Vagina (tissue), 2 donors: ENCODE measurements at regions not wholly inside any gene's neighbourhood (a gene's known extent, or its start where the extent isn't known, plus 50 kb on each side); places are given as distances from the start of the nearest gene placed in this dataset.
A peak's percentile ranks its signal among the peaks of the same experiment; 100 is the strongest.
"Not testable (repeated sequence)": the region's sequence is repeated elsewhere in the genome, so short reads cannot be mapped to it uniquely, and the experiment has no call there.

Experiments
- DNase-seq, 2 donors: peaks; one replicate each; pipeline ENCODE4 v3.0.0-alpha.2; 2017; ENCODE audit errors: extremely low spot score in 2 of 2
- H3K27ac ChIP-seq: fragments of 200-600 bp; sonication (generic); one replicate; pipeline ENCODE4 v1.5.1; 2019
- H3K27me3 ChIP-seq: fragments of 200-600 bp; sonication (generic); one replicate; pipeline ENCODE4 v1.5.1; 2019
- H3K36me3 ChIP-seq, 2 donors: fragments of 200-600 bp; sonication (generic); one replicate each; pipeline ENCODE4 v1.5.1; 2017 to 2019
- H3K4me1 ChIP-seq: fragments of 200-600 bp; sonication (generic); one replicate; pipeline ENCODE4 v1.5.1; 2019
- H3K4me3 ChIP-seq, 2 donors: fragments of 200-600 bp; sonication (generic); 1 replicate in 1 of 2; 2 replicates in 1 of 2; pipeline ENCODE4 v1.5.1; 2016 to 2019
- H3K9me3 ChIP-seq: fragments of 200-600 bp; sonication (generic); one replicate; pipeline ENCODE4 v1.5.1; 2019
- CTCF ChIP-seq, 3 experiments: fragments of 450-650 bp in 2 of 3; fragments of 200-600 bp in 1 of 3; sonication (generic) in 1 of 3; IDR thresholded peaks; one replicate each; pipeline ENCODE4 v1.5.1; 2017 to 2019; ENCODE audit warnings: antibody characterized with exemption in 3 of 3, mild to moderate bottlenecking in 2 of 3, moderate library complexity in 2 of 3
- POLR2A ChIP-seq, 2 donors: fragments of 450-650 bp; IDR thresholded peaks; one replicate each; pipeline ENCODE4 v1.6.1; 2017; ENCODE audit warnings: antibody characterized with exemption in 2 of 2, mild to moderate bottlenecking in 2 of 2, moderate library complexity in 2 of 2
- POLR2AphosphoS5 ChIP-seq, 2 donors: sonication (generic); formaldehyde crosslinking; IDR thresholded peaks; one replicate each; pipeline ENCODE4 v1.9.0; 2017; ENCODE audit warnings: antibody characterized with exemption in 2 of 2, mild to moderate bottlenecking in 2 of 2, low read depth in 1 of 2; ENCODE audit not compliant: insufficient read depth in 1 of 2
- intact Hi-C: fragments of 100-400 bp; cut with DNase I; formaldehyde crosslinking; loops from one replicate; pipeline ENCODE4 v1.15.1; 2023

GRCh38 chr12:119931402-119931801 lies 54.3 kb upstream of the CIT start:
- H3K36me3 ChIP-seq: no peaks in the 10 kb centered on the region
- no peaks in the 10 kb centered on the region for H3K27me3 ChIP-seq
- no peaks in the 10 kb centered on the region for H3K9me3 ChIP-seq
- intact Hi-C loops: no loop called here
- H3K27ac ChIP-seq: no peak overlapping the region
- DNase-seq: no peak
- no peak overlapping the region for H3K4me3 ChIP-seq
- no peaks in the 10 kb centered on the region for H3K4me1 ChIP-seq
- TF ChIP-seq POLR2AphosphoS5 (IDR thresholded peaks at IDR 0.05; ENCODE audit: insufficient read depth in 1 of 2, low read depth in 1 of 2) (no peak), CTCF (IDR thresholded peaks at IDR 0.05) (no peak), POLR2A (IDR thresholded peaks at IDR 0.05) (no peak)

GRCh38 chr12:119932921-119933320 lies 55.8 kb upstream of the CIT start:
- Histone ChIP-seq H3K4me3 (no peak overlapping the region), H3K36me3 (no peaks in the 10 kb centered on the region), H3K27me3 (no peaks in the 10 kb centered on the region), H3K27ac (no peak overlapping the region), H3K9me3 (no peaks in the 10 kb centered on the region), H3K4me1 (no peaks in the 10 kb centered on the region)
- no peak for TF ChIP-seq POLR2AphosphoS5 (IDR thresholded peaks at IDR 0.05; ENCODE audit: insufficient read depth in 1 of 2, low read depth in 1 of 2)
- no peak for TF ChIP-seq CTCF (IDR thresholded peaks at IDR 0.05)
- TF ChIP-seq POLR2A (IDR thresholded peaks at IDR 0.05): no peak
- intact Hi-C loops: no loop called here
- DNase-seq: no peak

- H3K27me3 ChIP-seq, intact Hi-C loops, DNase-seq: not testable (repeated sequence)
Measured at GRCh38 chr12:119934780-119935179, 54.3 kb upstream of the BICDL1 start.

GRCh38 chr12:119936705-119937311 lies 52.2 kb upstream of the BICDL1 start:
- TF ChIP-seq POLR2AphosphoS5 (IDR thresholded peaks at IDR 0.05; ENCODE audit: insufficient read depth in 1 of 2, low read depth in 1 of 2) (no peak), CTCF (IDR thresholded peaks at IDR 0.05) (no peak), POLR2A (IDR thresholded peaks at IDR 0.05) (no peak)
- no peaks in the 10 kb centered on the region for H3K9me3 ChIP-seq
- H3K4me3 ChIP-seq: no peak overlapping the region
- no peak for DNase-seq
- H3K36me3 ChIP-seq: no peaks in the 10 kb centered on the region
- no peaks in the 10 kb centered on the region for H3K27me3 ChIP-seq
- intact Hi-C loops: no loop called here
- H3K27ac ChIP-seq: no peak overlapping the region
- no peaks in the 10 kb centered on the region for H3K4me1 ChIP-seq

More at GRCh38 chr12:119934780-119935179, 54.3 kb upstream of the BICDL1 start:
- H3K36me3 ChIP-seq, H3K9me3 ChIP-seq, H3K4me1 ChIP-seq, H3K27ac ChIP-seq, H3K4me3 ChIP-seq: not testable (repeated sequence)

GRCh38 chr12:119938049-119938667 lies 50.9 kb upstream of the BICDL1 start:
- DNase-seq: no peak
- TF ChIP-seq POLR2A (IDR thresholded peaks at IDR 0.05): no peak
- TF ChIP-seq CTCF (IDR thresholded peaks at IDR 0.05): peak; percentile 40 to 65 (median 56)
- H3K4me3 ChIP-seq: no peak overlapping the region
- intact Hi-C loops: no loop called here
- H3K9me3 ChIP-seq: no peaks in the 10 kb centered on the region
- no peak overlapping the region for H3K27ac ChIP-seq
- H3K4me1 ChIP-seq: no peaks in the 10 kb centered on the region
- H3K36me3 ChIP-seq: no peaks in the 10 kb centered on the region
- no peaks in the 10 kb centered on the region for H3K27me3 ChIP-seq
